CD4-positive, alpha-beta T cell (primary cell): ENCODE measurements at regions not wholly inside any gene's neighbourhood (a gene's known extent, or its start where the extent isn't known, plus 50 kb on each side); places are given as distances from the start of the nearest gene placed in this dataset.

Source experiments
- ATAC-seq: fragments of 200-7000 bp; cut with Tn5 transposase; one replicate; pipeline ENCODE4 v1.10.0; 2022; ENCODE audit warnings: mild to moderate bottlenecking; ENCODE audit not compliant: poor library complexity
- CTCF ChIA-PET: fragments of 350-600 bp; sonication (Branson Sonifier 250); formaldehyde crosslinking; loops from one replicate; lab custom pipeline; 2021; ENCODE audit warnings: antibody characterized with exemption, inconsistent platforms; lab: Charles Lee
- POLR2A ChIA-PET: fragments of 350-600 bp; sonication (Branson Sonifier 250); formaldehyde crosslinking; loops from one replicate; lab custom pipeline; 2021; ENCODE audit warnings: antibody characterized with exemption, inconsistent platforms; lab: Charles Lee
- DNase-seq, 14 experiments: peaks; one replicate each; pipeline ENCODE4 v3.0.0-alpha.2; 2013 to 2020; ENCODE audit warnings: mixed read lengths in 2 of 14
- H3K27ac ChIP-seq, 2 donors: one replicate each; pipeline versions ENCODE4 v1.5.1 to v1.7.0; 2013; ENCODE audit warnings: low read length in 2 of 2, low read depth in 1 of 2, mild to moderate bottlenecking in 1 of 2
- H3K27me3 ChIP-seq, 2 experiments: 1 replicate in 1 of 2; 2 replicates in 1 of 2; pipeline versions ENCODE4 v1.6.1 to v1.7.0; 2013; ENCODE audit warnings: low read length in 2 of 2, control low read depth in 1 of 2, mild to moderate bottlenecking in 1 of 2, moderate library complexity in 1 of 2; ENCODE audit not compliant: insufficient read depth in 2 of 2, control insufficient read depth in 1 of 2
- H3K36me3 ChIP-seq: one replicate; pipeline ENCODE4 v1.6.1; 2013; ENCODE audit warnings: low read length, control low read depth; ENCODE audit not compliant: insufficient read depth
- H3K4me1 ChIP-seq: one replicate; pipeline ENCODE4 v1.6.1; 2013; ENCODE audit warnings: low read length, control low read depth; ENCODE audit not compliant: insufficient read depth
- H3K4me3 ChIP-seq: one replicate; pipeline ENCODE4 v1.5.1; 2013; ENCODE audit warnings: mild to moderate bottlenecking, low read length, moderate library complexity
- H3K9me3 ChIP-seq, 2 experiments: 1 replicate in 1 of 2; 2 replicates in 1 of 2; pipeline versions ENCODE4 v1.6.1 to v1.7.0; 2013; ENCODE audit warnings: low read length in 2 of 2, mild to moderate bottlenecking in 2 of 2, control low read depth in 1 of 2, moderate library complexity in 1 of 2; ENCODE audit not compliant: control insufficient read depth in 1 of 2, insufficient read depth in 1 of 2
- H3K27ac Mint-ChIP-seq: one replicate; pipeline ENCODE4 v1.8.0; 2020; ENCODE audit warnings: mixed read lengths
- H3K27me3 Mint-ChIP-seq: one replicate; pipeline ENCODE4 v1.8.0; 2021; ENCODE audit warnings: mixed read lengths
- H3K36me3 Mint-ChIP-seq: one replicate; pipeline ENCODE4 v1.8.0; 2021; ENCODE audit warnings: low read depth, mixed read lengths
- H3K4me1 Mint-ChIP-seq: one replicate; pipeline ENCODE4 v1.8.0; 2021; ENCODE audit warnings: low read depth, mixed read lengths
- H3K4me3 Mint-ChIP-seq: one replicate; pipeline ENCODE4 v1.8.0; 2020; ENCODE audit warnings: mild to moderate bottlenecking, mixed read lengths
- H3K9me3 Mint-ChIP-seq: one replicate; pipeline ENCODE4 v1.8.0; 2020; ENCODE audit warnings: mixed read lengths
- CTCF ChIP-seq: fragments of 200-600 bp; IDR thresholded peaks from one replicate; pipeline ENCODE4 v1.8.0; 2022; ENCODE audit warnings: antibody characterized with exemption, mild to moderate bottlenecking
- intact Hi-C, 2 experiments: fragments of 100-400 bp; cut with DNase I in 1 of 2; cut with micrococcal nuclease in 1 of 2; formaldehyde crosslinking; loops; one replicate each; pipeline versions ENCODE4 v1.15.1 to v1.9.0; 2023 to 2025; cut with DNase I, micrococcal nuclease

GRCh38 chr5:6915574-6915973 lies 202.3 kb downstream of the TENT4A start:
- no peaks in the 10 kb centered on the region for H3K36me3 ChIP-seq

GRCh38 chr5:6918255-6918654 lies 205.0 kb downstream of the TENT4A start:
- DNase-seq (no peak), ATAC-seq (no peak)
- ChIA-PET CTCF (no interaction called here), POLR2A (no interaction called here)
- no peaks in the 10 kb centered on the region for H3K27me3 ChIP-seq
- Mint-ChIP-seq H3K4me1 (no peaks in the 10 kb centered on the region), H3K27ac (no peak overlapping the region), H3K27me3 (peaks cover 6% of the 10 kb centered on the region), H3K9me3 (peaks cover 8% of the 10 kb centered on the region), H3K36me3 (no peaks in the 10 kb centered on the region), H3K4me3 (no peak overlapping the region)
- no peak overlapping the region for H3K27ac ChIP-seq
- no peaks in the 10 kb centered on the region for H3K9me3 ChIP-seq
- no peak overlapping the region for H3K4me3 ChIP-seq
- TF ChIP-seq CTCF: no peak
- intact Hi-C loops: no loop called here
- no peaks in the 10 kb centered on the region for H3K36me3 ChIP-seq
- no peaks in the 10 kb centered on the region for H3K4me1 ChIP-seq

More at GRCh38 chr5:6915574-6915973, 202.3 kb downstream of the TENT4A start:
- H3K4me3 Mint-ChIP-seq: no peak overlapping the region
- intact Hi-C loops: no loop called here
- TF ChIP-seq CTCF: no peak
- H3K4me1 ChIP-seq: no peaks in the 10 kb centered on the region
- peaks cover 5% of the 10 kb centered on the region for H3K9me3 Mint-ChIP-seq
- ATAC-seq: no peak
- H3K27ac ChIP-seq: no peak overlapping the region
- ChIA-PET POLR2A (no interaction called here), CTCF (no interaction called here)
- H3K27ac Mint-ChIP-seq: no peak overlapping the region
- H3K4me3 ChIP-seq: no peak overlapping the region
- no peak for DNase-seq
- no peaks in the 10 kb centered on the region for H3K9me3 ChIP-seq
- no peaks in the 10 kb centered on the region for H3K4me1 Mint-ChIP-seq
- no peaks in the 10 kb centered on the region for H3K36me3 Mint-ChIP-seq
- H3K27me3 ChIP-seq: no peaks in the 10 kb centered on the region
- peaks cover 27% of the 10 kb centered on the region for H3K27me3 Mint-ChIP-seq

GRCh38 chr5:6920628-6921256 lies 207.5 kb downstream of the TENT4A start:
- Histone ChIP-seq H3K4me1 (no peaks in the 10 kb centered on the region), H3K27ac (no peak overlapping the region), H3K9me3 (no peaks in the 10 kb centered on the region), H3K27me3 (no peaks in the 10 kb centered on the region), H3K36me3 (no peaks in the 10 kb centered on the region), H3K4me3 (no peak overlapping the region)
- ATAC-seq (no peak), DNase-seq (no peak)
- intact Hi-C loops: no loop called here
- H3K9me3 Mint-ChIP-seq: peaks cover 8% of the 10 kb centered on the region
- H3K27me3 Mint-ChIP-seq: peaks cover 4% of the 10 kb centered on the region
- H3K4me3 Mint-ChIP-seq: no peak overlapping the region
- no peak overlapping the region for H3K27ac Mint-ChIP-seq
- TF ChIP-seq CTCF: no peak
- H3K36me3 Mint-ChIP-seq: no peaks in the 10 kb centered on the region
- POLR2A ChIA-PET: no interaction called here
- no peaks in the 10 kb centered on the region for H3K4me1 Mint-ChIP-seq
- CTCF ChIA-PET: interaction anchor here (0.6 kb wide), 1 partner anchor 31 kb away, joined by 3 read pairs; no protein-coding TSS in a partner anchor
